ENCODE measurements at regions not wholly inside any gene's neighbourhood (a gene's known extent, or its start where the extent isn't known, plus 50 kb on each side); places are given as distances from the start of the nearest gene placed in this dataset.

DNA sequence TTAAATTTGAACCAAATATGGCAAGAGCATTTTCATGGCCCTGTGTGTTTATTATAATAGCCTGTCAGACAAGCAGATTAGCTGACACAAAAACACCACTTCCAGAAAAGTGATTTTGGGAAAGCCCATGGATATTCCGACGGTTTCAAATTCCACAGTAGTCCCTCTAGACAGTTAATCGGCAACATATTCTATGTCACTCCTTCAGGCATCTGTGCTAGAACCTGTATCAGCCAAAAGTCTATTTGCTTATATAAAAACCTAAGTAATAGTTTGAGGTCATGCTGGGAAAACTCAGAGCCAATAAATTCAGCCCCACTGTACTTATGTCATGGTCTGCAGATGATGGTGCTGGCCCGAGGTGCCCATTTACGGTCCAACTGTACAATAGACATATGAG is 110.2 kb upstream of the ARHGEF26 start:
- no peak overlapping the region for H3K9ac ChIP-seq (ENCODE audit: low read depth, low read length)

DNA sequence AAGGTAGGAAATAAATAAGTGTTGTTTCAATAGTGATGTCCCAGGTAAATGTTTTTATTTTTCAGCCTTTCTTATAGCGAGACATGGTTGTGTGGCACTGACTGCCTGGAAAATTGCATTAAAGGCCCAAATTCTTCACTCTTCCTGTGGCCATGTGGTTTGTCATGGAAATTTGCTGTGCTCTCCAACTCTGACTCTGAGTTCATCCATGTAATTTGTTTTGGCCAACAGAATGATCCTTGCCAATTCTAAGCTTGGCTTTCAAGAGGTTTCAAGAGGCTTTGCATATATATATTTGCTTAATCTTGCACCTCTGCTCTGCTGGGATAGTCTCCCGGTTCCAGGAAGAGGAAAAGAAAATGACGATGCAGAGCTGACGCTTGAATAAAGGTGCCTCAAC is 107.5 kb upstream of the ARHGEF26 start:
- Histone ChIP-seq H3K4me1 (ENCODE audit: control insufficient read depth, insufficient read depth, low read length) (no peaks in the 10 kb centered on the region), H3K9ac (ENCODE audit: low read depth, low read length) (no peak overlapping the region), H3K36me3 (ENCODE audit: insufficient read depth, low read length) (no peaks in the 10 kb centered on the region), H3K27me3 (ENCODE audit: control insufficient read depth, insufficient read depth, low read length) (no peaks in the 10 kb centered on the region), H3K4me2 (ENCODE audit: low read length) (no peak overlapping the region), H3K4me3 (ENCODE audit: low read length) (no peak overlapping the region), H3K9me3 (replicated peaks; ENCODE audit: low read length) (no peaks in the 10 kb centered on the region)

More for the DNA sequence above, 110.2 kb upstream of the ARHGEF26 start:
- H3K4me3 ChIP-seq (ENCODE audit: low read length) = no peak overlapping the region
- H3K4me1 ChIP-seq (ENCODE audit: control insufficient read depth, insufficient read depth, low read length) = no peaks in the 10 kb centered on the region
- no peaks in the 10 kb centered on the region for H3K27me3 ChIP-seq (ENCODE audit: control insufficient read depth, insufficient read depth, low read length)
- no peaks in the 10 kb centered on the region for H3K36me3 ChIP-seq (ENCODE audit: insufficient read depth, low read length)
- H3K9me3 ChIP-seq (replicated peaks; ENCODE audit: low read length) = no peaks in the 10 kb centered on the region
- no peak overlapping the region for H3K4me2 ChIP-seq (ENCODE audit: low read length)

DNA sequence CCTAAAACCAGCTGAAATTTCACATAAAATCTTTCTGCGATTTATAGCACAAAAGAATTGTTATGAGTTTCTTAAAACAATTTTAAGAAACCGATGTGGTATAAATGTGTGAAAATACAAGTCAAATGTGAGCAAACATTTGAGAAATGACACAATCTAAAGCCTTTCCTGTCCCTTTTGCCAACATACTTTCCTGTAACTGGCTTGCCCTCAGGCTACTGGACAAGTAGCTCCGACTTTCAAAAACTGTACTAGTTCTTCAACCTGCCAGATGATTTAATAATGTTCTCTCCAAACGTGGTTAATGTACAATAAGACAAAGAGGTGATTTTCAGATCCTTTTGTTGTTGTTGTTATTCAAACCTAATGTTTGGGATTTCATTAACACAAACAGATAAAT is 105.9 kb upstream of the ARHGEF26 start:
- no peak overlapping the region for H3K4me2 ChIP-seq (ENCODE audit: low read length)
- H3K4me3 ChIP-seq (ENCODE audit: low read length) = no peak overlapping the region
- no peaks in the 10 kb centered on the region for H3K27me3 ChIP-seq (ENCODE audit: control insufficient read depth, insufficient read depth, low read length)
- H3K9me3 ChIP-seq (replicated peaks; ENCODE audit: low read length) = no peaks in the 10 kb centered on the region
- H3K4me1 ChIP-seq (ENCODE audit: control insufficient read depth, insufficient read depth, low read length) = no peaks in the 10 kb centered on the region
- H3K36me3 ChIP-seq (ENCODE audit: insufficient read depth, low read length) = no peaks in the 10 kb centered on the region
- H3K9ac ChIP-seq (ENCODE audit: low read depth, low read length) = no peak overlapping the region

DNA sequence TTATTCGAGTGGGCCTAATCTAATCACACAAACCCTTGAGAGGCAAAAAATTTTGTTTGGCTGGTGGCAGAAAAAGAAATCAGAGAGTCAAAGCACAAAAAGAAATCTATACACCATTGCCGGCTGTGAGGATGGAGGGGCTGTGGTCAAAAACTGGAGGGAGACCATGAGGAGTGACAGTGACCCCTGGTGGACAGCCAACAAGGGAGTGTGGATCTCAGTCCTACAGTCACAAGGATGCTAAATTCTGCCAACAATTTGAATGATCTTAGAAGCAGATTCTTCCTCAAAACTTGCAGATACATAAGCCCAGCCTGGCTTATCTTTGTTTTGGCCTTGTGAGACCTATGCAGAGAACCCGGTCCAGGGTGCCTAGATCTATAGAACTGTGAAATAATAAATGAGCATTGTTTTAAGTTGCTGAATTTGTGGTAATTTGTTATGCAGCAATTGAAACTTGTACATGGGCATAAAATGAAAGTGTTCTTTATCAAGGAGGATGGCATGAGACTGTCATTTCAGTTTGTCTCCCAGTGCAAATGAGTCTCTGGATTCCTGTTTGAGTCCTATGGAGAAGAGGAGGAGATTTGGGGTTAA is 103.0 kb upstream of the ARHGEF26 start:
- no peaks in the 10 kb centered on the region for H3K36me3 ChIP-seq (ENCODE audit: insufficient read depth, low read length)
- H3K4me2 ChIP-seq (ENCODE audit: low read length) = no peak overlapping the region
- H3K9ac ChIP-seq (ENCODE audit: low read depth, low read length) = no peak overlapping the region
- no peak overlapping the region for H3K4me3 ChIP-seq (ENCODE audit: low read length)
- no peaks in the 10 kb centered on the region for H3K4me1 ChIP-seq (ENCODE audit: control insufficient read depth, insufficient read depth, low read length)
- no peaks in the 10 kb centered on the region for H3K9me3 ChIP-seq (replicated peaks; ENCODE audit: low read length)
- no peaks in the 10 kb centered on the region for H3K27me3 ChIP-seq (ENCODE audit: control insufficient read depth, insufficient read depth, low read length)

DNA sequence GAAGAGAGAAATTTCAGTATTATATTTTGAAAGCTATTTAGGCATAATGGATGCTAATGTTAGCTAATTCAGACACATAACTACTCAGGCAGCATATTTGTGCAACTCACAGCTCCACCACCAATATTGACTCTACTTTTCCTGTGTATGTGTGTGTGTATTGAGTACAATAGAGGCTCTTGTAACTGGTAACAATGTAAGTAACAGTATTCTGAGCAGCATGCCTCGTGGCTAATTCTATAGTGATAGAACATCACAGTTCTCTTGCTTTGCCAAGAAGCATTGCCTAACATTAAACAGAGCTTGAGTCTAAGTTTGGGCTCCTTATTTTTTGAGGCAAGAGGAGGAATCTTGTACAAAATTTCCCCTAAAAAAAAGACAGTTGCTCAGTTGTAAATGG is 98.6 kb upstream of the ARHGEF26 start:
- no peaks in the 10 kb centered on the region for H3K36me3 ChIP-seq (ENCODE audit: insufficient read depth, low read length)
- no peaks in the 10 kb centered on the region for H3K9me3 ChIP-seq (replicated peaks; ENCODE audit: low read length)
- no peak overlapping the region for H3K4me2 ChIP-seq (ENCODE audit: low read length)
- no peaks in the 10 kb centered on the region for H3K27me3 ChIP-seq (ENCODE audit: control insufficient read depth, insufficient read depth, low read length)
- H3K4me3 ChIP-seq (ENCODE audit: low read length) = no peak overlapping the region
- H3K4me1 ChIP-seq (ENCODE audit: control insufficient read depth, insufficient read depth, low read length) = no peaks in the 10 kb centered on the region
- H3K9ac ChIP-seq (ENCODE audit: low read depth, low read length) = no peak overlapping the region

GRCh38 chr3:154023148-154023547 is 98.0 kb upstream of the ARHGEF26 start:
- no peak overlapping the region for H3K4me2 ChIP-seq (ENCODE audit: low read length)
- no peak overlapping the region for H3K9ac ChIP-seq (ENCODE audit: low read depth, low read length)
- H3K27me3 ChIP-seq (ENCODE audit: control insufficient read depth, insufficient read depth, low read length) = no peaks in the 10 kb centered on the region
- no peaks in the 10 kb centered on the region for H3K36me3 ChIP-seq (ENCODE audit: insufficient read depth, low read length)
- H3K4me3 ChIP-seq (ENCODE audit: low read length) = no peak overlapping the region
- H3K9me3 ChIP-seq (replicated peaks; ENCODE audit: low read length) = no peaks in the 10 kb centered on the region
- H3K4me1 ChIP-seq (ENCODE audit: control insufficient read depth, insufficient read depth, low read length) = no peaks in the 10 kb centered on the region

DNA sequence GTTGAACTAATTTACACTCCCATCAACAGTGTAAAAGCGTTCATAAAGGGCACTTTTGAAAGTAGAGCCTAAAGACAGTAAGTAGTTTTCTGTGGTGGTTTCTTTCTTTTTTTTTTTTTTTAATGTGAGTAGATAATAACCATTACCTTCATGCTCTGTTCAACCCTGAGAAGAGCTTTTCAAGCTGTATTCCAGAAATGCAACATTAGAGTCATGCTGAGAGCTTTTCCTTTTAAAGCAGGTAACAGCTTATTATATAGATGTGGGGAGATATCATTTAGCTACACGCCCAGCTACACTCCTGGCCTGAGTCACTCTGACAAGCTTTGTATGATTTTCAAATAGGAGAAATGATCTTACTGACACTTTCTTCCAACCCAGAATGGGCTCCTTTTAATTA is 96.2 kb upstream of the ARHGEF26 start:
- no peak overlapping the region for H3K4me2 ChIP-seq (ENCODE audit: low read length)
- H3K9me3 ChIP-seq (replicated peaks; ENCODE audit: low read length) = no peaks in the 10 kb centered on the region
- no peaks in the 10 kb centered on the region for H3K4me1 ChIP-seq (ENCODE audit: control insufficient read depth, insufficient read depth, low read length)
- no peaks in the 10 kb centered on the region for H3K36me3 ChIP-seq (ENCODE audit: insufficient read depth, low read length)
- no peak overlapping the region for H3K9ac ChIP-seq (ENCODE audit: low read depth, low read length)
- H3K27me3 ChIP-seq (ENCODE audit: control insufficient read depth, insufficient read depth, low read length) = no peaks in the 10 kb centered on the region
- no peak overlapping the region for H3K4me3 ChIP-seq (ENCODE audit: low read length)

- H3K9ac ChIP-seq (ENCODE audit: low read depth, low read length) = no peak overlapping the region
- H3K36me3 ChIP-seq (ENCODE audit: insufficient read depth, low read length) = no peaks in the 10 kb centered on the region
- no peak overlapping the region for H3K4me3 ChIP-seq (ENCODE audit: low read length)
- H3K9me3 ChIP-seq (replicated peaks; ENCODE audit: low read length) = no peaks in the 10 kb centered on the region
- no peaks in the 10 kb centered on the region for H3K4me1 ChIP-seq (ENCODE audit: control insufficient read depth, insufficient read depth, low read length)
- no peaks in the 10 kb centered on the region for H3K27me3 ChIP-seq (ENCODE audit: control insufficient read depth, insufficient read depth, low read length)
- H3K4me2 ChIP-seq (ENCODE audit: low read length) = no peak overlapping the region
Measured at GRCh38 chr3:154029926-154030325, 91.3 kb upstream of the ARHGEF26 start.

- no peaks in the 10 kb centered on the region for H3K27me3 ChIP-seq (ENCODE audit: control insufficient read depth, insufficient read depth, low read length)
- no peaks in the 10 kb centered on the region for H3K4me1 ChIP-seq (ENCODE audit: control insufficient read depth, insufficient read depth, low read length)
- no peak overlapping the region for H3K4me3 ChIP-seq (ENCODE audit: low read length)
- H3K36me3 ChIP-seq (ENCODE audit: insufficient read depth, low read length) = no peaks in the 10 kb centered on the region
- H3K9me3 ChIP-seq (replicated peaks; ENCODE audit: low read length) = no peaks in the 10 kb centered on the region
- H3K9ac ChIP-seq (ENCODE audit: low read depth, low read length) = no peak overlapping the region
- H3K4me2 ChIP-seq (ENCODE audit: low read length) = no peak overlapping the region
Measured at GRCh38 chr3:154034797-154035330, 86.3 kb upstream of the ARHGEF26 start.

DNA sequence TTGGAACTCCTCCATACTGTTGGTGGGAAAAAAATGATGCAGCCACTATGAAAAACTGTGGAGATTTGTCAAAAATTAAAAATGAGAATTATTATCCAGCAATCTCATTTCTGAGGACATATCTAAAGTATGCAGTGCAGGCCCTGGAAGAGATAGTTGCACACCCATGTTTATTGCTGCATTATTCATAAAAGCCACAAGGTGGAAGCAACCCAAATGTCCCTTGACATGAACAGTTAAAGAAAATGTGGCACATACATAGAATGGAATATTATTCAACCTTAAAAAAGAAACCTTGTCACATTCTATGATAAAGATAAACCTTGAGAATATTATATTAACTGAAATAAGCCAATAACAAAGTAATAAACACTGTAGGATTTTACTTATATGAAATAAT is 80.9 kb upstream of the ARHGEF26 start:
- H3K9me3 ChIP-seq (replicated peaks; ENCODE audit: low read length) = no peaks in the 10 kb centered on the region
- no peaks in the 10 kb centered on the region for H3K4me1 ChIP-seq (ENCODE audit: control insufficient read depth, insufficient read depth, low read length)
- H3K36me3 ChIP-seq (ENCODE audit: insufficient read depth, low read length) = no peaks in the 10 kb centered on the region
- H3K4me2 ChIP-seq (ENCODE audit: low read length) = no peak overlapping the region
- no peaks in the 10 kb centered on the region for H3K27me3 ChIP-seq (ENCODE audit: control insufficient read depth, insufficient read depth, low read length)
- H3K9ac ChIP-seq (ENCODE audit: low read depth, low read length) = no peak overlapping the region
- H3K4me3 ChIP-seq (ENCODE audit: low read length) = no peak overlapping the region

- no peak overlapping the region for H3K9ac ChIP-seq (ENCODE audit: low read depth, low read length)
- H3K27me3 ChIP-seq (ENCODE audit: control insufficient read depth, insufficient read depth, low read length) = no peaks in the 10 kb centered on the region
- H3K36me3 ChIP-seq (ENCODE audit: insufficient read depth, low read length) = no peaks in the 10 kb centered on the region
- no peaks in the 10 kb centered on the region for H3K4me1 ChIP-seq (ENCODE audit: control insufficient read depth, insufficient read depth, low read length)
- H3K9me3 ChIP-seq (replicated peaks; ENCODE audit: low read length) = no peaks in the 10 kb centered on the region
- no peak overlapping the region for H3K4me3 ChIP-seq (ENCODE audit: low read length)
- no peak overlapping the region for H3K4me2 ChIP-seq (ENCODE audit: low read length)
Measured at GRCh38 chr3:154044671-154045070, 76.5 kb upstream of the ARHGEF26 start.

- Histone ChIP-seq H3K9ac (ENCODE audit: low read depth, low read length) (no peak overlapping the region), H3K27me3 (ENCODE audit: control insufficient read depth, insufficient read depth, low read length) (no peaks in the 10 kb centered on the region), H3K9me3 (replicated peaks; ENCODE audit: low read length) (no peaks in the 10 kb centered on the region), H3K4me2 (ENCODE audit: low read length) (no peak overlapping the region), H3K4me3 (ENCODE audit: low read length) (no peak overlapping the region), H3K36me3 (ENCODE audit: insufficient read depth, low read length) (no peaks in the 10 kb centered on the region), H3K4me1 (ENCODE audit: control insufficient read depth, insufficient read depth, low read length) (no peaks in the 10 kb centered on the region)
Measured at GRCh38 chr3:154050216-154050615, 71.0 kb upstream of the ARHGEF26 start.

Data from skeletal muscle satellite cell (primary cell).